Mucosa of stomach (tissue), 1 donor: ENCODE measurements at regions not wholly inside any gene's neighbourhood (a gene's known extent, or its start where the extent isn't known, plus 50 kb on each side); places are given as distances from the start of the nearest gene placed in this dataset.

Experiments used
- H3K27me3 ChIP-seq: one replicate; pipeline ENCODE4 v1.7.0; 2013; ENCODE audit warnings: mild to moderate bottlenecking, low read length; ENCODE audit not compliant: control insufficient read depth, insufficient read depth
- H3K36me3 ChIP-seq: one replicate; pipeline ENCODE4 v1.7.0; 2013; ENCODE audit warnings: low read length; ENCODE audit not compliant: control insufficient read depth, insufficient read depth
- H3K4me1 ChIP-seq: one replicate; pipeline ENCODE4 v1.7.0; 2013; ENCODE audit warnings: mild to moderate bottlenecking, low read length; ENCODE audit not compliant: control insufficient read depth, insufficient read depth
- H3K4me3 ChIP-seq: one replicate; pipeline ENCODE4 v1.7.0; 2013; ENCODE audit warnings: low read length
- H3K9ac ChIP-seq: one replicate; pipeline ENCODE4 v1.7.0; 2013; ENCODE audit warnings: mild to moderate bottlenecking, low read length, moderate library complexity
- H3K9me3 ChIP-seq: one replicate; pipeline ENCODE4 v1.7.0; 2013; ENCODE audit warnings: mild to moderate bottlenecking, low read length, moderate library complexity; ENCODE audit not compliant: control insufficient read depth
- donor health status: Pancreatic carcinoma.

GRCh38 chr10:9291081-9291480, 1236.6 kb downstream of the GATA3 start:
- no peaks in the 10 kb centered on the region for H3K4me1 ChIP-seq
- H3K36me3 ChIP-seq, result no peaks in the 10 kb centered on the region
- no peak overlapping the region for H3K4me3 ChIP-seq
- H3K27me3 ChIP-seq, result no peaks in the 10 kb centered on the region
- no peaks in the 10 kb centered on the region for H3K9me3 ChIP-seq
- H3K9ac ChIP-seq, result no peak overlapping the region

GRCh38 chr10:9294132-9294663, 1239.7 kb downstream of the GATA3 start:
- Histone ChIP-seq H3K4me1 (no peaks in the 10 kb centered on the region), H3K9ac (no peak overlapping the region), H3K27me3 (no peaks in the 10 kb centered on the region)

DNA sequence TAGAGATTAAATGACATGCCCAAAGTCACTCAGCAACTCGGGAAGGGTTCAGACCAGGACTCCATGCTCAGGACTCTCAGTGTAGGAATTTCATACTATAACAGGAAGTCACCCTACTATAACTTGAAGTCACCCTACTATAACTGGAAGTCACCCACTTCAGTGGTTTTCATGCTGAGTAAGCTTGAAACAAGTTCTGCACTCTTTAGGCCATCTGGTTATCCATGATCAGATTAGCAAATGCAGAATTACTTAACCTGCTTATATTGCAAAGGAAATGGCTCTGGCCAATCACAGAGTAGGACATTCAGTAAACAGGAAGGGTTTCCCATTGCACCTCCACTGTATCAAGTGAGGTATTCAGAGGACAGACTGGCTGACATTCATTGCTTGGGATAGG, 1240.4 kb downstream of the GATA3 start:
- H3K36me3 ChIP-seq, result no peaks in the 10 kb centered on the region
- H3K4me3 ChIP-seq, result no peak overlapping the region
- no peaks in the 10 kb centered on the region for H3K27me3 ChIP-seq
- H3K4me1 ChIP-seq, result no peaks in the 10 kb centered on the region
- no peak overlapping the region for H3K9ac ChIP-seq
- no peaks in the 10 kb centered on the region for H3K9me3 ChIP-seq

More at GRCh38 chr10:9294132-9294663, 1239.7 kb downstream of the GATA3 start:
- Histone ChIP-seq H3K4me3 (no peak overlapping the region), H3K36me3 (no peaks in the 10 kb centered on the region), H3K9me3 (no peaks in the 10 kb centered on the region)

GRCh38 chr10:9296190-9296589, 1241.7 kb downstream of the GATA3 start:
- Histone ChIP-seq H3K27me3 (no peaks in the 10 kb centered on the region), H3K9me3 (no peaks in the 10 kb centered on the region), H3K4me3 (no peak overlapping the region), H3K4me1 (no peaks in the 10 kb centered on the region), H3K9ac (no peak overlapping the region), H3K36me3 (no peaks in the 10 kb centered on the region)

- Histone ChIP-seq H3K9me3 (no peaks in the 10 kb centered on the region), H3K9ac (no peak overlapping the region), H3K27me3 (no peaks in the 10 kb centered on the region), H3K36me3 (no peaks in the 10 kb centered on the region), H3K4me1 (no peaks in the 10 kb centered on the region), H3K4me3 (no peak overlapping the region)
Observed at GRCh38 chr10:9297580-9297979, 1243.1 kb downstream of the GATA3 start.

DNA sequence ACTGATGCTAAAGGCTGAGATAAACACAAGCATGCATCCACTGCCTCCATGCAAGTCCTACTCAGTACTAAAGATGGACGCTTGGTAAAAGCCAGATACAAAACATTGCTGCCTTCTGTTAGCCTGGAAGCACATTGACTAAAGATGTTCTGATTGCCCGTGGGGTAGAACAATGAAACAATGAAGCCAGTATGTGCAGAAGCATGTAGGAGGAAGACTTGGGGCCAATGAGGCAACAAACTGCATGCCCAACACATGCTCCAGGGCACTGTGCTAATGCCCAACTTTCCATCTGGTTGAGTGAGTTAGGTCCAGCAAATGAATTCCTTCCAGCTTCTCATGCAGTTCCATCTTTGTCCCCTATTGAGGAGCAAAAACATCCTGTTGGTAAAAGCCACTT, 1245.5 kb downstream of the GATA3 start:
- Histone ChIP-seq H3K4me1 (no peaks in the 10 kb centered on the region), H3K9me3 (no peaks in the 10 kb centered on the region)

DNA sequence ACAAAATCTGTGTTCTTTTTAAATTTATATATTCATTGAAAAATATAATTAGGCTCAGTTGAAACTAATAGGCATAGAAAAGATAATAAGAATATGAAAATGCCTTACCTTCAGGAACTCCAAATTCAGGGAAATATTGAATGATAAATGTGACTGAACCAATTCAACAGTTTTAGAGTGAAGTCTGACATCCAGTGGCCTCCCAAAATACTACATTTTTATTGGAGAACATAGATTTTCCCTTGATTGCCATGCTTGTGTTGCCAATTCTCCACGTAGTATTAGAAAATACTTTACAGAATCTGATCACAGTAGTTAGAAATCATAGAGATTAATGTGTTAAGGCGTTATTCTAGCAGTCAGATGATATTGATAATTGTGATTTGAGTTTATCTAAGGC, 1246.7 kb downstream of the GATA3 start:
- no peaks in the 10 kb centered on the region for H3K9me3 ChIP-seq
- H3K4me3 ChIP-seq, result no peak overlapping the region
- no peaks in the 10 kb centered on the region for H3K27me3 ChIP-seq
- no peaks in the 10 kb centered on the region for H3K36me3 ChIP-seq
- H3K4me1 ChIP-seq, result no peaks in the 10 kb centered on the region
- no peak overlapping the region for H3K9ac ChIP-seq

More for the DNA sequence above, 1245.5 kb downstream of the GATA3 start:
- Histone ChIP-seq H3K36me3 (no peaks in the 10 kb centered on the region), H3K4me3 (no peak overlapping the region), H3K27me3 (no peaks in the 10 kb centered on the region), H3K9ac (no peak overlapping the region)

DNA sequence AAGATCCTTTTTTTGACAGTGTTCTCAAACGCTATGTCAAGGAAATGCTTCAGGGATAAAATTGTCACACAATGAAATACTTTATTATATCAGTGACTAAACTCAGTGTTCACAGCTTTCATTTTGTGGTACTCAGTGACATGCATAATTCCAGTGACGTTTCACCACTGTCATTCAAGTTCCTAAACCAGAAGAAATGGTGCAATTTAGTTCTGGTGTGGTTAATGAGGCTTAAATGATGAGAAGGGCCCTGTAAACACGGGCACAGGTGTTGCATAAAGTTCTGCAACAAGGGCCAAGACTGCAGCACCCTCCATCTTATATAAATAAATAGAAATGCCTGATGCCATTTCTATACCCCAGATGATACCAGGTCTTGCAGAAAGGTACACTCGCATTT, 1247.1 kb downstream of the GATA3 start:
- H3K4me1 ChIP-seq, result no peaks in the 10 kb centered on the region
- H3K36me3 ChIP-seq, result no peaks in the 10 kb centered on the region
- no peak overlapping the region for H3K4me3 ChIP-seq
- H3K27me3 ChIP-seq, result no peaks in the 10 kb centered on the region
- H3K9ac ChIP-seq, result no peak overlapping the region
- H3K9me3 ChIP-seq, result no peaks in the 10 kb centered on the region

DNA sequence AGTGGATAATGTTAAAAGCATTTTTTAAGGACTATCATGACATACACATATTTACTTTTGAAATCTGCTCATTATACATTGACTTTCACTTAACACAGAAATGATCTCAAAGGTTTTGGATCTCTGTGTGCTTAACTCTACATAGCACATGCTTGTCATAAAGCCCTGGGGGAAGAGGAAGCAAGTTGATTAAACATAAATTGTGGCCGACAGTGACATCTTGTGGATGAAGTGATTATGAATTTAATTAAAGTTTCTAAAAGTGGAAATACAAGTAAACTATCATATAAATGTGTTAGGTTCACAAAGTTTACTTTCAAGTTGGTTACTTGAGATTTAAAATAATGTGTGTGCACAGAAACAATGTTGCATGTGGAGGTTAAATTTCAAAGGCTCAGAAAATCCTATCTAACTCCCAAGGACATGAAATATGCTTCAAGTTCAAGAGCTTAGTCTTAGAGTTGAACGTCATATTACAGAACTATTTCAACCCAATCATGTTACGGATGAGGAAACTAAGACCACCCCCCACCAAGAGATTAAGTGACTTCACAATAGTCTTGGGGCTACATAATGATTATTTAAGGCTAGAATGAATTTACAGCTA, 1247.8 kb downstream of the GATA3 start:
- no peaks in the 10 kb centered on the region for H3K9me3 ChIP-seq
- no peak overlapping the region for H3K4me3 ChIP-seq

GRCh38 chr10:9305018-9305655, 1250.6 kb downstream of the GATA3 start:
- no peak overlapping the region for H3K4me3 ChIP-seq
- H3K4me1 ChIP-seq, result no peaks in the 10 kb centered on the region
- no peak overlapping the region for H3K9ac ChIP-seq
- H3K36me3 ChIP-seq, result no peaks in the 10 kb centered on the region
- H3K27me3 ChIP-seq, result no peaks in the 10 kb centered on the region
- H3K9me3 ChIP-seq, result no peaks in the 10 kb centered on the region

More for the DNA sequence above, 1247.8 kb downstream of the GATA3 start:
- H3K4me1 ChIP-seq, result no peaks in the 10 kb centered on the region
- H3K9ac ChIP-seq, result no peak overlapping the region
- H3K36me3 ChIP-seq, result no peaks in the 10 kb centered on the region
- no peaks in the 10 kb centered on the region for H3K27me3 ChIP-seq

- no peak overlapping the region for H3K9ac ChIP-seq
- no peaks in the 10 kb centered on the region for H3K9me3 ChIP-seq
- no peaks in the 10 kb centered on the region for H3K36me3 ChIP-seq
- H3K4me3 ChIP-seq, result no peak overlapping the region
- H3K27me3 ChIP-seq, result no peaks in the 10 kb centered on the region
- H3K4me1 ChIP-seq, result no peaks in the 10 kb centered on the region
Observed at GRCh38 chr10:9311702-9312499, 1257.4 kb downstream of the GATA3 start.

- Histone ChIP-seq H3K4me3 (no peak overlapping the region), H3K27me3 (no peaks in the 10 kb centered on the region), H3K9me3 (no peaks in the 10 kb centered on the region), H3K36me3 (no peaks in the 10 kb centered on the region), H3K9ac (no peak overlapping the region), H3K4me1 (no peaks in the 10 kb centered on the region)
Observed at GRCh38 chr10:9315292-9315691, 1260.8 kb downstream of the GATA3 start.
